HEK293T (cell line): ENCODE measurements at regions not wholly inside any gene's neighbourhood (a gene's known extent, or its start where the extent isn't known, plus 50 kb on each side); places are given as distances from the start of the nearest gene placed in this dataset.

Source experiments
- CTCF ChIA-PET: fragments of 350-600 bp; formaldehyde crosslinking; extraction: SDS; loops from one replicate; lab custom pipeline; 2021; ENCODE audit warnings: antibody characterized with exemption, inconsistent platforms; lab: Yijun Ruan, JAX
- POLR2A ChIA-PET: fragments of 350-600 bp; formaldehyde crosslinking; extraction: SDS; loops from one replicate; lab custom pipeline; 2020; ENCODE audit warnings: antibody characterized with exemption, inconsistent platforms; lab: Yijun Ruan, JAX
- DNase-seq: peaks from one replicate; pipeline ENCODE4 v3.0.0; 2012; ENCODE audit warnings: mixed read lengths; ENCODE audit errors: extremely low spot score
- ARNT ChIP-seq: fragments of 450-650 bp; IDR thresholded peaks from 2 replicates; pipeline ENCODE4 v1.6.1; 2017; ENCODE audit warnings: mild to moderate bottlenecking
- BHLHE40 ChIP-seq: fragments of 450-650 bp; IDR thresholded peaks from 2 replicates; pipeline ENCODE4 v1.6.1; 2016; ENCODE audit warnings: mild to moderate bottlenecking, moderate library complexity, borderline replicate concordance
- CTBP1 ChIP-seq: fragments of 450-650 bp; IDR thresholded peaks from 2 replicates; pipeline ENCODE4 v1.6.1; 2016; ENCODE audit warnings: borderline replicate concordance
- ELF4 ChIP-seq: fragments of 450-650 bp; IDR thresholded peaks from 2 replicates; pipeline ENCODE4 v1.6.1; 2017; ENCODE audit warnings: antibody characterized with exemption
- FOXA1 ChIP-seq: fragments of 450-650 bp; IDR thresholded peaks from 2 replicates; pipeline ENCODE4 v1.6.1; 2016; ENCODE audit warnings: mild to moderate bottlenecking
- FOXK2 ChIP-seq: fragments of 450-650 bp; IDR thresholded peaks from 2 replicates; pipeline ENCODE4 v1.6.1; 2016; ENCODE audit warnings: mild to moderate bottlenecking
- FOXM1 ChIP-seq: fragments of 450-650 bp; IDR thresholded peaks from 2 replicates; pipeline ENCODE4 v1.6.1; 2017; ENCODE audit warnings: mild to moderate bottlenecking, borderline replicate concordance
- HDGF ChIP-seq: fragments of 450-650 bp; IDR thresholded peaks from 2 replicates; pipeline ENCODE4 v1.6.1; 2017; ENCODE audit warnings: antibody characterized with exemption, borderline replicate concordance
- L3MBTL2 ChIP-seq: fragments of 450-650 bp; conservative IDR thresholded peaks from 2 replicates; pipeline ENCODE4 v1.6.1; 2016; ENCODE audit warnings: mild to moderate bottlenecking
- LEF1 ChIP-seq: fragments of 450-650 bp; IDR thresholded peaks from 2 replicates; pipeline ENCODE4 v1.6.1; 2017; ENCODE audit warnings: mild to moderate bottlenecking, borderline replicate concordance
- NFRKB ChIP-seq: fragments of 450-650 bp; IDR thresholded peaks from 2 replicates; pipeline ENCODE4 v1.6.1; 2016; ENCODE audit warnings: mild to moderate bottlenecking, moderate library complexity
- SP1 ChIP-seq: fragments of 450-650 bp; IDR thresholded peaks from 2 replicates; pipeline ENCODE4 v1.6.1; 2017
- SUZ12 ChIP-seq: fragments of 450-650 bp; IDR thresholded peaks from 2 replicates; pipeline ENCODE4 v1.6.1; 2016; ENCODE audit warnings: mild to moderate bottlenecking
- TARDBP ChIP-seq: fragments of 450-650 bp; IDR thresholded peaks from 2 replicates; pipeline ENCODE4 v1.6.1; 2016
- ZNF384 ChIP-seq: fragments of 450-650 bp; IDR thresholded peaks from 2 replicates; pipeline ENCODE4 v1.6.1; 2016
- TF ChIP-seq, protein P1 (sequence below): fragments of 450-650 bp; IDR thresholded peaks from 2 replicates; pipeline ENCODE4 v1.6.1; 2016

GRCh38 chr18:33841221-33841967 is 263.4 kb downstream of the ASXL3 start:
- no peak for DNase-seq
- ChIA-PET CTCF (interaction anchor here (0.6 to 1.3 kb wide), 3 partner anchors 57 to 482 kb away, joined by 3 to 4 read pairs (median 3); partner anchors contain the start of gene NOL4), POLR2A (no interaction called here)
- TF ChIP-seq BHLHE40 = no peak
- TF ChIP-seq SP1 = no peak
- TF ChIP-seq FOXA1 = no peak
- TF ChIP-seq, protein P1, sequence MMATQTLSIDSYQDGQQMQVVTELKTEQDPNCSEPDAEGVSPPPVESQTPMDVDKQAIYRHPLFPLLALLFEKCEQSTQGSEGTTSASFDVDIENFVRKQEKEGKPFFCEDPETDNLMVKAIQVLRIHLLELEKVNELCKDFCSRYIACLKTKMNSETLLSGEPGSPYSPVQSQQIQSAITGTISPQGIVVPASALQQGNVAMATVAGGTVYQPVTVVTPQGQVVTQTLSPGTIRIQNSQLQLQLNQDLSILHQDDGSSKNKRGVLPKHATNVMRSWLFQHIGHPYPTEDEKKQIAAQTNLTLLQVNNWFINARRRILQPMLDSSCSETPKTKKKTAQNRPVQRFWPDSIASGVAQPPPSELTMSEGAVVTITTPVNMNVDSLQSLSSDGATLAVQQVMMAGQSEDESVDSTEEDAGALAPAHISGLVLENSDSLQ = no peak
- no peak for TF ChIP-seq ARNT
- TF ChIP-seq L3MBTL2 = no peak
- no peak for TF ChIP-seq NFRKB
- TF ChIP-seq ELF4 = no peak
- TF ChIP-seq SUZ12 = no peak
- no peak for TF ChIP-seq FOXK2

GRCh38 chr18:33840212-33840593 is 262.2 kb downstream of the ASXL3 start:
- ChIA-PET CTCF (interaction anchor here (0.6 to 1.7 kb wide), 10 partner anchors 12 to 481 kb away, joined by 3 to 13 read pairs (median 4); no protein-coding TSS in a partner anchor), POLR2A (no interaction called here)
- no peak for TF ChIP-seq SUZ12
- TF ChIP-seq TARDBP = no peak
- TF ChIP-seq FOXM1 = no peak
- no peak for DNase-seq

DNA sequence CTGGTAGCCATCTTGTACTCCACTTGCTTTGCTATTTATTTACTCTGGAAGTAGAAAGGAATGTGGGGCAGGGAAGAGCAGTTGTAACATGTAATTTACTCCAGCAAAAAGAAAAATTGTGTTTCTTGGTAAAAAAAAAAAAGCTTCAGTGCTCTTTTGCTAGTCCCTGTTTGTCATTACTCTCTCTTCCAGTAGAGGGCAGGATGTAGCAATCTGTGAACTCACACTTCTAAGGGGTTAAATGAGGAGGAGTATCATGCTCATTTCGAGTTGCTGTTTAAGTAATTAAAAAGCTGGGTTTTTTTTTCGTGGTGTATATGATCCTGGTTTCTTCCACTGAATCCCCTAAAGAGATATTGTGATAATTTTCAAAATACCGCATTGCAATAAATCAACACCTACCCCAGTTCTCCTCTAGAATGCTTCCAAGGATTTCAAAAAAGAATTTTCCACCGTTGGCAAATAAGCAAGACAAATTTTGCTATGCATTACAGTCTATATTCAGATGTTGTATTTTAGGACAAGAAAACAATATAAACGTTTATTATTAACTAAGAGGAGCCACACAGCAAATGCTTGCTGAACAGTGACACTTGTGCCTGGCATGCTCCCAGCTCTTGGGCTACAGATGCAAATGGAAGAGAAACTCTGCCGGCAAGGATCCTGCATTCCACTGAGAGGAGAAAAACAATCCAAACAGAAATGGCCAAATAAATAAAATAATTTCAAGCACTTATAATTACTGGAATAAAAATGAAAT is 261.6 kb downstream of the ASXL3 start:
- ChIA-PET CTCF (interaction anchor here (0.5 to 1.7 kb wide), 17 partner anchors 12 to 945 kb away, joined by 3 to 13 read pairs (median 4); no protein-coding TSS in a partner anchor), POLR2A (no interaction called here)
- TF ChIP-seq ZNF384 (peak; percentile 94), BHLHE40 (no peak)
- peak; percentile 78 for DNase-seq

- DNase-seq = no peak
- CTCF ChIA-PET = interaction anchor here (0.6 to 1.3 kb wide), 6 partner anchors 13 to 484 kb away, joined by 3 to 5 read pairs (median 3); no protein-coding TSS in a partner anchor
- POLR2A ChIA-PET = no interaction called here
- TF ChIP-seq FOXM1 = no peak
- TF ChIP-seq SP1 = no peak
- no peak for TF ChIP-seq NFRKB
- TF ChIP-seq HDGF = no peak
- TF ChIP-seq SUZ12 = no peak
- TF ChIP-seq CTBP1 = no peak
- no peak for TF ChIP-seq FOXA1
- TF ChIP-seq ZNF384 = no peak
- TF ChIP-seq ARNT = no peak
- TF ChIP-seq L3MBTL2 = no peak
- TF ChIP-seq TARDBP = no peak
- TF ChIP-seq BHLHE40 = no peak
- TF ChIP-seq LEF1 = no peak
- TF ChIP-seq ELF4 = no peak
- TF ChIP-seq FOXK2 = no peak
- TF ChIP-seq, protein P1 = no peak
These were observed 260.0 kb downstream of the ASXL3 start for GRCh38 chr18:33838054-33838453.

DNA sequence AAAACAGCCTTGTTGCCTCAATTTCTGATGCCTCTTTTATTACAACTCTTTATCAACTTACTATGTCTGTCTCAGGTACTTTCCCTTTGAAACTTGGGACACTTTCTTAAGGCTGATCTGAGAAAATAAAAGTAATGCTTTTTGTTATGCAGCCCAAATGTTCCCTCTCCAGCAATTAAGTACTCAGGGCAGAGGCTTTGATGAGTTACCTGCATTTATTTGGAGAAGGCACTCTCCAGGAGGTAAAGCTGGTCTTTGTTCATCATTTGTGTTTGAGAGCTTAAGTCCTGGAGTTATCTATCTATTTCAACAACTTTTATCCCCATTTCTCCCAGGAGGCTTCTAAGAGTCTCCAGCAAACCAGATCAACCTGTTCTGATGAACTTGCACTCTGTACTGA is 259.2 kb downstream of the ASXL3 start:
- no peak for DNase-seq
- ChIA-PET CTCF (interaction anchor here (0.7 to 0.8 kb wide), 2 partner anchors 311 to 385 kb away, joined by 3 read pairs; no protein-coding TSS in a partner anchor), POLR2A (no interaction called here)
- TF ChIP-seq FOXK2 (no peak), FOXM1 (no peak), SP1 (no peak), FOXA1 (no peak)

DNA sequence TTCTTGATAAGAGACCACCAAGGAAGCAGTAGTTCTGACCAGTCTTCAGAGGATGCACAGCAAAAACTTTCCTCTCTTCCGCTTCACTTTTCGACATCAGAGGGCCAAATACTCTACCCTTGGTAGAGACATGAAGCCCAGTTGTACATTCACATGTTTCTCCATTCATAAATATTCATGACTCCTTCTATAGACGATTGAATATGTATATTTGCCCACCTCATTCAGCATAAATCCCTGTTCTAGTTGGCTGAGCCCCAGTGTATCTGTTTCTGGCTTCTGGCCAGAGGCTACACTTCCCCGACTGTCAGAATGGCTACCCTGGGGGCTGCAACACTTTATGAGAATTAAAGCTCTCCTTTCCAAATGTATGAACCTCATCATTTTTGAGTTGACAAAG is 258.5 kb downstream of the ASXL3 start:
- POLR2A ChIA-PET = no interaction called here
- DNase-seq = no peak
- TF ChIP-seq SUZ12 (no peak), L3MBTL2 (no peak), LEF1 (no peak), ARNT (no peak), CTBP1 (no peak), FOXK2 (no peak), HDGF (no peak), ELF4 (no peak), NFRKB (no peak)
- TF ChIP-seq, protein P1 = no peak
- CTCF ChIA-PET = no interaction called here
